HG03442 (cell line): ENCODE measurements at regions not wholly inside any gene's neighbourhood (a gene's known extent, or its start where the extent isn't known, plus 50 kb on each side); places are given as distances from the start of the nearest gene placed in this dataset.

Source experiments
- ATAC-seq: cut with Tn5 transposase; IDR thresholded peaks from one replicate; pipeline ENCODE4 v1.9.1; 2021; ENCODE audit warnings: mild to moderate bottlenecking, moderate library complexity; ENCODE audit not compliant: unreplicated experiment

- peak; percentile 65 for ATAC-seq
Observed at GRCh38 chr2:12050396-12050795, 304.0 kb downstream of the LPIN1 start.

GRCh38 chr2:12051831-12052230 lies 305.4 kb downstream of the LPIN1 start:
- ATAC-seq: no peak

- no peak for ATAC-seq
Observed at GRCh38 chr2:12052796-12053195, 306.4 kb downstream of the LPIN1 start.

GRCh38 chr2:12054956-12055618 lies 308.7 kb downstream of the LPIN1 start:
- no peak for ATAC-seq

GRCh38 chr2:12057436-12058166 lies 311.2 kb downstream of the LPIN1 start:
- ATAC-seq: peak; percentile 92

GRCh38 chr2:12059616-12060441 lies 313.4 kb downstream of the LPIN1 start:
- no peak for ATAC-seq

- no peak for ATAC-seq
Observed at GRCh38 chr2:12060886-12061285, 314.5 kb downstream of the LPIN1 start.

- ATAC-seq: no peak
Observed at GRCh38 chr2:12061286-12062052, 315.0 kb downstream of the LPIN1 start.

- ATAC-seq: no peak
Observed at GRCh38 chr2:12062053-12062395, 315.6 kb downstream of the LPIN1 start.

- ATAC-seq: no peak
Observed at GRCh38 chr2:12063210-12063609, 316.8 kb downstream of the LPIN1 start.

- no peak for ATAC-seq
Observed at GRCh38 chr2:12064153-12064552, 317.7 kb downstream of the LPIN1 start.

GRCh38 chr2:12066116-12066515 lies 319.7 kb downstream of the LPIN1 start:
- ATAC-seq: no peak

- ATAC-seq: no peak
Observed at GRCh38 chr2:12066986-12067385, 320.6 kb downstream of the LPIN1 start.

GRCh38 chr2:12068796-12069538 lies 322.5 kb downstream of the LPIN1 start:
- no peak for ATAC-seq

GRCh38 chr2:12070153-12070552 lies 323.7 kb downstream of the LPIN1 start:
- no peak for ATAC-seq

GRCh38 chr2:12070581-12070980 lies 324.1 kb downstream of the LPIN1 start:
- ATAC-seq: peak; percentile 34

- peak; percentile 61 for ATAC-seq
Observed at GRCh38 chr2:12071318-12071717, 324.9 kb downstream of the LPIN1 start.

GRCh38 chr2:12073217-12073852 lies 326.9 kb downstream of the LPIN1 start:
- no peak for ATAC-seq

GRCh38 chr2:12074126-12074844 lies 327.9 kb downstream of the LPIN1 start:
- ATAC-seq: no peak
